ENCODE measurements at regions not wholly inside any gene's neighbourhood (a gene's known extent, or its start where the extent isn't known, plus 50 kb on each side); places are given as distances from the start of the nearest gene placed in this dataset.
"Not testable (repeated sequence)": the region's sequence is repeated elsewhere in the genome, so short reads cannot be mapped to it uniquely, and the experiment has no call there.

DNA sequence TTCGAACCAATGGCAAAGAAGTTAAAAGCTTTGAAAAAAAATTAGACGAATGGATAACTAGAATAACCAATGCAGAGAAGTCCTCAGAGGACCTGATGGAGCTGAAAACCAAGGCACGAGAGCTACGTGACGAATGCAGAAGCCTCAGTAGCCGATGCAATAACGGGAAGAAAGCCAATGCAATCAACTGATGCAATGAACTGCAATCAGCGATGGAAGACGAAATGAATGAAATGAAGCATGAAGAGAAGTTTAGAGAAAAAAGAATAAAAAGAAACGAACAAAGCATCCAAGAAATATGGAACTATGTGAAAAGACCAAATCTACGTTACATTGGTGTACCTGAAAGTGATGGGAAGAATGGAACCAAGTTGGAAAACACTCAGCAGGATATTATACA is 52.6 kb upstream of the MRPS30 start:
- DNase-seq (ENCODE audit: low spot score), result not testable (repeated sequence)

DNA sequence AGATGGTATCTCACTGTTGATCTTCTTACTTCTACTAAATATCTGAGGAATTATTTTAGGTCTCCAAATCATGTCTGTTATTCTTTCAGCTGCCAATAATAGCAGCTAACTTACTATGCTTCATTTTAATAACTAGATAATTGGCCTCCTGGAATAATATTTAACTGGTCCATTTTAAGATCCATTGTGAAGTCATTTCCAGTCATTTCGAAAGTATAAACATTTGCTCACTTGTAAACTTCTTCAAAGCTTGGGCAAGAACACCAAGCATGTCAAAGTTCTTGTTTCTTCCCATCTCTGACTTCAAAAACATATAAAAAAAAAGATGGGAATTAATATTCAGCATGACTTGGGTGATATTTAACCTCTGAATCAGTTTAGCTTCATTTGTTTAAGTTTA is 61.4 kb upstream of the MRPS30 start:
- DNase-seq (ENCODE audit: low spot score), result no peak

DNA sequence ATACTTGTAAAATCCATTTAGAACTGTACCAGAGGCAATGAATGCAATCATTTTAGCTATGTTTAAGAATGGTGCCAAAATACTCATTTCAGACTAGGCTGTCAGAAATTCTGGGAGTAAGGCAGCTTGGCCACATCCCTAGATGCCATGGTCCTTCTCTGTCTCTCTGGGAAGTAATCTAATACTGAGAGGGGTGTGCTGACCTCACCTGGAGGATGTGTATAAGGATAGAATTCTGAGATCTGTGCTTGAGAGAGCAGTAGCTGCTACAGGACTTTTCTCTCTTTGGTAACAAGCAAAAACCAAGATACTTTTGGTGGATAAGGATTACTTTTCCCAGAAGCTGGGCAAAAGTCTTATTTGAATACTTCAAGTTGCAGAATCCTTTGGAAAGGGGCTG is 68.1 kb upstream of the MRPS30 start:
- no peak for DNase-seq (ENCODE audit: low spot score)

DNA sequence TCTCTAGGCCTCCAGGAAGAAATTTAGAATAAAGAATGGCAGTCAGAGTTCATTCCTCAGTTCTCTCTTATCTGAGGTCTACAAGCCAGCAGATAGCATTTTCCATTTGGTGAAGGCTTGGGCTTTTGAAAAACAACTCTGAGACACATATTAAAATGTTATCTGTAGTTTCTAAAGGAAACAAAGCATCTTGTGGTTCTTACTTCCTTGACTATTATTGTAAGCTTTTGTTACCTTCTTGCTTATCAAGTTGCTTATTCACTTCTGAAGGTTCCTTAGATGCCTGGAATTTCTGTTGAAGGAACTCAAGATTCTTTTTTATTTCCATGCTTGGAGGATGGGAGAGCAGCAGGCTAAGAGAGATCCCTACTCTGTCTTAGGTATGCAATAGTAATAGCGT is 79.2 kb upstream of the MRPS30 start:
- DNase-seq (ENCODE audit: low spot score), result no peak

DNA sequence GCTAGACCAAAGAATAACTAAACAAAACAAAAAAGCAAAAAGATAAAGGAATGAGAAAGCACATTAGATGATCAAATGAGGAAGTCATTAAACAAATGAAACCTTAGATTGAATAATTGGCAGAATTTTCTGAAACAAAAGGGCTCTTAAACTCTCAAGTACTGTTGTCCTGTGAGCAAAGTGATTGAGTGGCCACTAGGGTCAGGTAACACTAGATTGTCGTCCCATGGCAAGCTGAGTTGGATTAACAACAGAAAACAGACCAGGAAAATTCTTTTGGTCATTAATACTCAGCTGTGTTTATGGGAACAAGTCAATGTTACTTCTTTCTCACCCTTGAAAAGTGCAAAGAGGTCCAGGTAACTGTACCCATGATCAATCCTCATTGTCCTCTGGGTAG is 81.6 kb upstream of the MRPS30 start:
- DNase-seq (ENCODE audit: low spot score), result no peak

DNA sequence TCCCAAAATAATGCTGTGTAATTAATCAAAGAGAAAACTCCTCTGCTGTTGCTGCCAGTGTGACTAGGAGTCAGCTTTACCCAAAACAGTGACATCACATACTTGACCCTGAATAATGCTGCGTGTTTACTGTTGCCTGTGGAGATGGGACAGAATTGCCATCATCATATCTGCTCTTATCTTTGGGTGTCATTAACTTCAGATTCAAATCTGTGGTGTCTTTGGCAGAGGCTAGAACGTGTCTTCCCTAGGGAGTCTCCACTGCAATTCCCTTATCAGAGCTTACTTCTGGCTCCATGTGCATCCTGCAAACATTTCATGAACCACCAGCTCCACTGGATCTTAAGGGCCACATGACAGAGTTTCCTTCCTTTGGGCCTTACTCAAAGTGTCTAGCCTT is 88.9 kb upstream of the MRPS30 start:
- no peak for DNase-seq (ENCODE audit: low spot score)

DNA sequence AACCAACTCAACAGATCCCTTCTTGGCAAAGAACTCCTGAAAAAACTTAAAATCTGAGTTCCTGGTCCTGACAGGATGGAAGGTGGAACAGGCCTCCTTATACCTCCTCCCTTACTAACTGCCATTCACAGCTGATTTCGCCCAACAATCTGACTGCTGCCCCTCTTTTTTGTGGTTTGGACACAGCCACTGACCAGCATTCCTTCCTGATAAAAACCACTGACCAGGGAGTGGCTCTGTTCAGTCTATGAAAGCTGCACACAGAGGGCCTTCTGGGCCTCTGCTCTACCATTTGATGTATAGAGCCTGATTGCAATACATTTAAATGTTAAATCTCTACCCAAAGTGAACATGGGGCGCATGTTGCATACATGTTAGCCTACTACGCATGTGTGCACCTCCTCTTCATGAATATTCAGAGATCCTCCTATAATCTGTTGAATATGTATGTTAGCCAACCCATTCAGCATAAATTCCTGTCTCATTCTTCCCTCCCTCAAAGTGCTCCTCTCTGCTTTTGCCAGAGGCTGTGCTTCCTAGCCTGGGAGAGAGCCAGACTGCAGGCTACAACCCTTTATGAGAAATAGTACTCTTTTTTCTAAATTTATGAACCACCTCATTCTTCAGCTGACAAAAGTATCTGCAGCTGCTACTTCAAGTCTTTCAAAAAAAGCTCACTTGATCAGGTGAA is 93.7 kb upstream of the MRPS30 start:
- DNase-seq (ENCODE audit: low spot score), result no peak

DNA sequence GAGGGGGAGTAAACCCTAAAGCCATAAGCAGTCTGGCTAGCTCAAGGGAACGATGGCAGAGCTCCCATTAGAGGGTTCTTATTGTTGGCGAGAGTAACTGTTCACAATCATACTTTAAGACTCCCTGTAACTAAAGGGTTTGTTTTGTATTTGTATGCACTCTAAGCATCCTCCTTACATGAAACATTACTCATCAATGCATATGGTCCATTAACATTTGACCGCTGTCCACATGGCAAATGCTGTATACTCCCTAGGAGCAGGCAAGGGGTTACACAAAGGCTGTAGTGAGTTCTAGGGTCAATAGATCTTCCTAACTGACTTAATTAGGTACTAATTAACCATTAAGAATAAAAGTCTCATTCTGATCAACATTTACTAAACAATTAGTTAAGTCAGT is 95.3 kb upstream of the MRPS30 start:
- DNase-seq (ENCODE audit: low spot score), result no peak

DNA sequence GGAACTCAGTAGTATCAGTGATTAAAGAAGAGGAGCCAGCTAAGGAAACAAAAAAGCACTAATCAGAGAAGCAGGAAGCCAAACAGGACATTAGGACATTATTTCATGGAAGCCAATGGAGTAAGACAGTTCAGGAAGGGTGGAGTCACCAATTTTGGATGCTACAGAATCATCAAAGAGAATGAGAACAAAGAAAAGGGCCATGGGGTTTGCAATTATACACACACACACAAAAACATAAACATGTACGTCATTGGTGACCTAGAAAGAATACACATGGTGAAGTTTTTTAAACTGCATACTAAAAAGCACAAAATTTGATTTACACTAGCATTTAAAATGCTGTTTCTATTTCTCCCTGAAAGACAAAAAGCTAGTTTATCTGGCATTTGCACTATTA is 96.8 kb upstream of the MRPS30 start:
- DNase-seq (ENCODE audit: low spot score), result no peak

DNA sequence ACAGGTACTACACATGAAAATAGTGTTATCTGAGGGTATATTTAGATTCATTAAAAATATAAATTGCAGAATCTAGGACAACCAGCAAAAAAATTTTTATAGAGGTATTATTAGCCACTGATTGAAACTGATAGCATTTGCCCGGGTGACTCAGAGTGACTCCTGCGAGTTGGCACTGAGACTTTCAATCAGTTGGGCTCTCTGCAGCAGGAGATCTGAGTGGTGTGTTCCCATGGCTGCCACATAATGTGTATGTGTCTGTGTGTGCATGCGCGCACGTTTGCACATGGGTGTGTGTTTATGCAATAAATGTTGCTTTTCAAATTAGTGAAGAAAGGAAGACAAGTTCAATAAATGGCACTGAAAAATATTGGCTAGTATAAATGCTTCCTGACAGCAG is 100.1 kb upstream of the MRPS30 start:
- no peak for DNase-seq (ENCODE audit: low spot score)

DNA sequence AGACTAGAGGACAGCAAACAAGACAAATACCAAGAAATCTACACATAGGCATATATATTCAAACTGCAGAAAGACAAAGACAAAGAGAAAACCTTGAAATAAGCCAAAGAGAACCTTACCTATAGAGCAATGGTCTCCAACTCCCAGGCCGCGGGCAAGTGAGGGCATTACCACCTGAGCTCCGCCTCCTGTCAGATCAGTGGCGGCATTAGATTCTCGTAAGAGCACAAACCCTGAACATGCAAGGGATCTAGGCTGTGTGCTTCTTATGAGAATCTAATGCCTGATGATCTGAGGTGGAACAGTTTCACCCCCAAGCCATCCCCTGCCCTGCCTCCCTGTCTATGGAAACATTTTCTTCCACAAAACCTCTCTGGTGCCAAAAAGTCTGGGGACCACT is 101.0 kb upstream of the MRPS30 start:
- no peak for DNase-seq (ENCODE audit: low spot score)

DNA sequence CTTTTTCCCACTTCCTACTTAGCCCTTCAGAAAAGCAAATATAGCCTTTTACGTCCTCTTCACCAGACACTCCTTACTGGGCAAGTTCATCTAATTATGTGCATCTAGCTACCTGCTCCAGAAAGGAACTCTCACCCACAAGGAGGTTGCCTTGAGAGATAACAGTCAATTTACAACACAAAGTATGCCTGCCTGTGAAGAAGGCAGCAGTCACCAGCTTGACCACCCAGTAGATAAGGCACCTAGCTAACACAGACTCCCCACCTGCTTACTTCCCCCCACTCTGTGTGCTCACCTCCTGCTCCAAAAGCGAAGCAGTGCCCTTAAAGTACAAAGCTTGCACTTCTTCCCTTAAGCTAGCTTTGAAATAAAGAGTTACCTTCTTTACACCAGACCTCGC is 111.7 kb upstream of the MRPS30 start:
- no peak for DNase-seq (ENCODE audit: low spot score)

DNA sequence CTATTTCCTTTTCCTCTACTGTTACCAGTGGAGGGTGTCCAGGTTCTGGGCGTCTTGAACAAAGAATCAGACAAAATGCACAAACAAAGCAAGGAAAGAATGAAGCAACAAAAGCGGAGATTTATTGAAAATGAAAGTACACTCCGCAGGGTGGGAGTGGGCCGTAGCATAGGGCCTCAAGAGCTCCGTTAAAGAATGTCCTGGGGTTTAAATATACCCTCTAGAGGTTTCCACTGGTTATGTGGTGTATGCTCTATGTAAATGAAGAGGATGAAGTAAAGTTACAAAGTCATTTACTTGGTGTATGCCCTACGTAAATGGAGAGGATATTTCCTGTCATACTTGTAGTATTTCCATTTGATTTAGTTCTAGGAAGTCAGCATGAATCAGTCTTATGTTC is 113.5 kb upstream of the MRPS30 start:
- DNase-seq (ENCODE audit: low spot score), result no peak

DNA sequence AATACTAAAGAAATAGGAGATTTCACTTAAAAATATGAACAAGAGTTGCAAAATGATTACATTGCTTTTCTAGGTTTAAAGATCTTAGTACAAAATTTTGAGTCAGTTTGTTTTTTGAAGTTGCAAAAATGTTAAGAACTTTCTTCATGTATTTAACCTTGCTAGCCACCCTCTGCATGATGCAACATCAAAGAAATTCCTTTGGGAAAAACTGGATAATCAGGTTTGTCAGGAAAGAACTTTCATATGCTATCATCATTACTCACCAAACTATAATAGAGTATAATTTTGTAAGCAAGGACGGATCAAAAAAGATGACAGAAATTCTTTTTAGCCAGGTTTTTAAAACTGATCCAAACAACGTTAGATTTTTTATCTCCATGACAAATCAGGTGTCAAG is 116.9 kb upstream of the MRPS30 start:
- no peak for DNase-seq (ENCODE audit: low spot score)

DNA sequence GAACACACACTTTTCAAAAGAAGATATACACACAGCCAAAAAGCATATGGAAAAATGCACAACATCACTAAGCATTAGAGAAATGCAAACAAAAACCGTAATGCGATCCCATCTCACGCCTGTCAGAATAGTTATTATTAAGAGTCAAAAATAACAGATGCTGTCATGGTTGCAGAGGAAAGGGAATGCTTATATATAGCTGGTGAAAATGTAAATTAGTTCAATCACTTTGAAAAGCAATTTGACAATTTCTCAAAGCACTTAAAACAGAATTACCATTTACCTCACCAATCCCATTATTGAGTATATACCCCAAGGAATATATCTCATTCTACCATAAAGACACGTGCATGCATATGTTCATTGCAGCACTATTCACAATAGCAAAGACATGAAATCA is 126.8 kb upstream of the MRPS30 start:
- no peak for DNase-seq (ENCODE audit: low spot score)

DNA sequence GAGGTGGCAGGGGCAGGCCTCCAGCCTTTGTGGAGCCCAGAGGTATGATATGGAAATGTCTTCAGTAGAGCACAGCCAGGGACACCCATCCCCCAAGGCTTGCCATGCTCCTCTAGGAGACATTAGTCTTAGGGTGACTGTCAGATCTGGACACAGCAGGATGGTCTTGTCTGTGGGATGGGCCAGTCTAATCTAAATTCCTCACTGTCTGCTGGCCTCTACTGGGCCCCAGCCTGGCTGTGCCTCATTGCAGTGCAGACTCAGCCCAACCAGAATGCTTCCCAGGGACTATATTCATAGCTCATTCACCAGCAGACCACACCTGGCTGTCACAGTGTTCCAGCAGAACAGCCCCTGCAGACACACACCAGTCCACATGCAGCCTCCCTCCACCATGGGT is 129.5 kb upstream of the MRPS30 start:
- no peak for DNase-seq (ENCODE audit: low spot score)

DNA sequence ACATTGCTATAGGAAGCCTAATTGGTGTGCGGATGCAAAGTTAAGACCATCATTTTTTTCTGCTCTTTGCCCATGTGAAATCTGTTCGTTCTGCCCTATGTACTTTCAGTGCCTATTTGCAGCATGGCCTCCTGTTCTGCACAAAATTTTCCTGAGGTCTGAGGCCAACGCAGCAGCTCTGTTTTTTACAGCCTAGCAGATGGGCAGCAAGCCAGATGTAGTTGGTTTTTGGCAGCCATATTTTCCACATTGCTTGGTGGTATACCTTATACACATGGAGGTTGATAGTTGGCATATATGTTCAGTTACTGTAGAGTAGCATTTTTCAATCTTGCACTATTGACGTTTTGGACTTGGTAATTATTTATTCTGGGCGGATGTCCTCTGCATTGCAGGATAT is 133.5 kb upstream of the MRPS30 start:
- DNase-seq (ENCODE audit: low spot score), result no peak

DNA sequence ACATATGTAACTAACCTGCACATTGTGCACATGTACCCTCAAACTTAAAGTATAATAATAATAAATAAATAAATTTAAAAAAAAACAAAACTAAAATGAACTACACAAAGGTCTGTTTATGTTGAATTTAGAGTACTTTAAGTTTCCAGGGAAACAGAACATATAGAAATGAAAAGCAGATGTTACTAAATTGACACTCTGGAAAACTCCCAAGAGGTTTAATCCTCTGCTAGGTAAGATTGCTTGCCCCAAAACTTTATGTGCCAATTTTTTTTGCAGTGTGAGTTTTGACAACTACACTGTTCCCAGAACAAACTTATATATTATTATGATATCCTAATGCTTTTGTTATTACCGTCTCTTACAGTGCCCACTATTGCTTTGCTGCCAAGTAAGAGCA is 134.3 kb upstream of the MRPS30 start:
- DNase-seq (ENCODE audit: low spot score), result no peak

DNA sequence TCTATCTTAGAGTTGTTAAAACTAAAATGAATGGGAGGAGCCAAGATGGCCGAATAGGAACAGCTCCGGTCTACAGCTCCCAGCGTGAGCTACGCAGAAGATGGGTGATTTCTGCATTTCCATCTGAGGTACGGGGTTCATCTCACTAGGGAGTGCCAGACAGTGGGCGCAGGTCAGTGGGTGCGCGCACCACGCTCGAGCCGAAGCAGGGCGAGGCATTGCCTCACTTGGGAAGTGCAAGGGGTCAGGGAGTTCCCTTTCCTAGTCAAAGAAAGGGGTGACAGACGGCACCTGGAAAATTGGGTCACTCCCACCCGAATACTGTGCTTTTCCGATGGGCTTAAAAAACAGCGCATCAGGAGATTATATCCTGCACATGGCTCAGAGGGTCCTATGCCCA is 140.3 kb upstream of the MRPS30 start:
- not testable (repeated sequence) for DNase-seq (ENCODE audit: low spot score)

DNA sequence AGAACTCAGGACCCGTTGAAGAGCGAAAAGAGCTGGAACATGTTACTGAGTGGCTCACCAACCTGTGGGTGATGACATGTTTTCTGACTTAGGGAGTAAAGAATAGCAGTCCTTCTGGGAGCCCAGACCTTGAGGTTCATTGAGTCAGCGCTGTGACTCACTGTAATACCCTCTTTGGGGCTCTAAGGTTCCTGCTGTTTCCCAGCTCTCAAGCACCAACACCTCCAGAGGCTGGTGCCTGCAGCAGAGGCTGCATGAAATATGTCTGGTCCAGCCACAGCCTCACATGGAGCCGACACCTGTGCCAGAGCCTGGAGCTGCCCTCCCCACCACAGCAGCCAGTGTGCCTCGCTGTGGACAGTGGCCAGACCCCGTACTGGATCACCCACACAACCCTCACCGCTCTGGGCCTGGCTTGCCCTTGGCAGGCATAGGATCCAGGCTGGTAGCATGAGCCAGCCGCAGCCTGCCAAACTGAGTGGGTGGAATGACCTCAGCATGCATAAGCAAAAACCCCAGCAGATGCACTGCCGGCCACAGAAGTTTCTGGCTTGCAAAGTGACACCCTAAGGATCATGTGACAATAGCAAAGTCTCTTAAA is 143.5 kb upstream of the MRPS30 start:
- DNase-seq (ENCODE audit: low spot score), result no peak

DNA sequence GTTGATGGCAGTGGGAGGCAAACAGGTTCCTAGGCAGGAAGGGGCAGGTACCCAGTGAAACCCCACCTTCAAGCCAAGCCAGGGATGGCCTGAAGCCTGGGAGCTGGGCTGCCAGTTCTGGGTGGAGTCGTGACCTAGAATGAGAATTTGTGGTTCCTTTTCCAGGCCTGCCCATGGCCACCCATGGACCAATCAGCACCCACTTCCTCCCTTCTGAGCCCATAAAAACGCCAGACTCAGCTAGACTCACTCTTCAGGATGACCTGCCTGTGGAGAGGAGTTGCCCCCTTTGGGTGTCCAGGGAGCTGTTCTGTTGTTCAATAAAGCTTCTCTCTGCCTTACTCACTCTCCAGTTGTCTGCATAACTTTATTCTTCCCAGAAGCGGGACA is 144.0 kb upstream of the MRPS30 start:
- no peak for DNase-seq (ENCODE audit: low spot score)

DNA sequence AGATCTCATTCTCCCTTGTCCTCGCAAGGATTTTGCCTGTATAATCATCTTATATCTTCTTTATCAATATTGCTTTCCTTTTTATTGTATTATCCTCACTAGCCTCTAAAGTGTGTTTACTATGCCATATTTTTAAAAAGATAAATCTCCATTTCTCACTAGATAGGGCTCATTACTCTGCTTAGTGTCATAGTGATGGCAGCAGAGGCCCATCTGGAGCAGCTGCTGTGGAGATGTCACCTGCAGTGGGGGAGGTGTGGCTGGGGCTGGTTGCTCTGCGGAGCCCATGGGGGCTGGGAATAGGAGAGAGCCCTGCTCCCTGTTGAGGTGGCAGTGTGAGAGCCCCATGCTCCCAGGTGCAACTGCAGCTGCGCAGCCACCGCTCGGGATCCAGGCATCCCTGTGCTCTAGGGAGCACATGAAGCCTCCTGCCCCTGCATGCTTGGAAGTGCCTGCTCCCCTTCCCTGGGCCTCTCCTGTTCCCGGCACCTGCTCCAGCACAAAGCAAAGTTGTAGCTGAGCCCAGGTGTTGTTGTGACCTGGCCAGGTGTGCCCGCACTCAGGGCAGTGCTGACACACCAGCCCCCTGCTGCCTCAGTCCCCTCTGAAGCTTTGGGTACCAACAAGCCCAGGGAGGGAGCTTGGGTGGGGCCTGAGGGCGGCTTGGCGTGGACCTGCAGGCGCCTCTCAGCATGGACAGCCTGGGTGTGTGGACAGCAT is 144.6 kb upstream of the MRPS30 start:
- DNase-seq (ENCODE audit: low spot score), result no peak

DNA sequence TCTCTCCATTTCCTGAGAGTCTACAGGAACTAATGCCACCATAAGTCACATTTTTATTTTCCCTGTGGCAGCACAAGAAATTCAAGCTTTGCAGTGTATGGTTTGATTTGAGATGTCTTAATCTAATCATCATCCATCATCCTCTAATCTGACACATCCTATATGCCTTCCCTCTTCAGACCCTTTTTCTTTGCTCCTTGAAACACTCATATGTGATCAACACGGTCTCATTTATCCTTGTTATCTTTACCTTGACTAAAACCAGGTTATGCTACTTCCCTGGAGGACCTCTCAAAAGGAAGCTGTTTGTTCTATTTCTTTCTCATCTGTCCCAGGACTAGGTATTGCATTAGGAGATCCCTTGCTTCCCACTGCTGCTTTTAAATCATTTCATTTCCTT is 146.9 kb upstream of the MRPS30 start:
- DNase-seq (ENCODE audit: low spot score), result no peak

DNA sequence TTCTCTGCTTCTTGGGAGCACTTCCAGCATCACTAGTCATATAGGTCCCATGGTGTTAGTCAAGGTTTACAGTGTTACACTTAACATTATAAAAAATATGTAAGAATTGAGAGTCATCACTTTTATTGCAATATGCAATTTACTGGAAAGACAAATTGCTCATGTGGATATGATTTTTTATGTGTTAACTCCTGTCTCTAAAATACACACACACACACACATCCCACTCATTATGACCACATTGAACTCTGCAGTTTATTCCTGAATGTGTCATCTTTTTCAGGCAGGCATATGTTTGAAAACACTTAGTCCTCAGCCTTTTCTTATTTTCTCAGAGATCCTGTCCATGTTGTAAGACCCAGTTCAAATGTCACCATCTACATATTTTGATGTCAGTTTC is 148.5 kb upstream of the MRPS30 start:
- no peak for DNase-seq (ENCODE audit: low spot score)

All from activated CD4-positive, alpha-beta T cell treated with anti-CD3 and anti-CD28 coated beads, Interleukin-2, Interleukin-4, amounts not matched to agents 100 ng/mL and 50 ng/mL, durations not matched to agents 16 hours and 8 hours (primary cell).